ENCODE measurements at regions not wholly inside any gene's neighbourhood (a gene's known extent, or its start where the extent isn't known, plus 50 kb on each side); places are given as distances from the start of the nearest gene placed in this dataset.

- Histone ChIP-seq H3K9me3 (ENCODE audit: insufficient read depth, low read depth, low read length) (no peaks in the 10 kb centered on the region), H3K4me3 (ENCODE audit: low read length) (no peak overlapping the region), H3K27ac (ENCODE audit: low read length) (no peak overlapping the region), H3K4me1 (ENCODE audit: insufficient read depth, low read length) (peaks cover 7% of the 10 kb centered on the region), H3K36me3 (ENCODE audit: insufficient read depth, low read depth, low read length) (no peaks in the 10 kb centered on the region), H3K9ac (ENCODE audit: low read depth, low read length) (no peak overlapping the region), H3K27me3 (ENCODE audit: insufficient read depth, low read length) (no peaks in the 10 kb centered on the region)
These were observed 68.7 kb upstream of the KLF6 start for GRCh38 chr10:3853547-3854303.

GRCh38 chr10:3853016-3853415, 68.0 kb upstream of the KLF6 start:
- Histone ChIP-seq H3K4me1 (ENCODE audit: insufficient read depth, low read length) (peaks cover 7% of the 10 kb centered on the region), H3K9me3 (ENCODE audit: insufficient read depth, low read depth, low read length) (no peaks in the 10 kb centered on the region), H3K4me3 (ENCODE audit: low read length) (no peak overlapping the region), H3K36me3 (ENCODE audit: insufficient read depth, low read depth, low read length) (no peaks in the 10 kb centered on the region), H3K27me3 (ENCODE audit: insufficient read depth, low read length) (no peaks in the 10 kb centered on the region), H3K9ac (ENCODE audit: low read depth, low read length) (no peak overlapping the region), H3K27ac (ENCODE audit: low read length) (no peak overlapping the region)

GRCh38 chr10:3852147-3852904, 67.3 kb upstream of the KLF6 start:
- H3K9ac ChIP-seq (ENCODE audit: low read depth, low read length), result no peak overlapping the region
- no peaks in the 10 kb centered on the region for H3K27me3 ChIP-seq (ENCODE audit: insufficient read depth, low read length)
- H3K27ac ChIP-seq (ENCODE audit: low read length), result no peak overlapping the region
- H3K4me1 ChIP-seq (ENCODE audit: insufficient read depth, low read length), result peaks cover 7% of the 10 kb centered on the region
- no peaks in the 10 kb centered on the region for H3K9me3 ChIP-seq (ENCODE audit: insufficient read depth, low read depth, low read length)
- H3K4me3 ChIP-seq (ENCODE audit: low read length), result no peak overlapping the region
- H3K36me3 ChIP-seq (ENCODE audit: insufficient read depth, low read depth, low read length), result no peaks in the 10 kb centered on the region

GRCh38 chr10:3850999-3851937, 66.3 kb upstream of the KLF6 start:
- Histone ChIP-seq H3K27me3 (ENCODE audit: insufficient read depth, low read length) (no peaks in the 10 kb centered on the region), H3K9me3 (ENCODE audit: insufficient read depth, low read depth, low read length) (no peaks in the 10 kb centered on the region), H3K9ac (ENCODE audit: low read depth, low read length) (no peak overlapping the region), H3K27ac (ENCODE audit: low read length) (no peak overlapping the region), H3K4me3 (ENCODE audit: low read length) (no peak overlapping the region), H3K4me1 (ENCODE audit: insufficient read depth, low read length) (peaks cover 7% of the 10 kb centered on the region), H3K36me3 (ENCODE audit: insufficient read depth, low read depth, low read length) (no peaks in the 10 kb centered on the region)

- H3K4me1 ChIP-seq (ENCODE audit: insufficient read depth, low read length), result peaks cover 6% of the 10 kb centered on the region; the same call in 1 of the 2 replicates
- no peak overlapping the region for H3K9ac ChIP-seq (ENCODE audit: low read depth, low read length)
- no peak overlapping the region for H3K27ac ChIP-seq (ENCODE audit: low read length)
These were observed 64.0 kb upstream of the KLF6 start for GRCh38 chr10:3848775-3849635.

GRCh38 chr10:3848005-3848774, 63.2 kb upstream of the KLF6 start:
- Histone ChIP-seq H3K9me3 (ENCODE audit: insufficient read depth, low read depth, low read length) (no peaks in the 10 kb centered on the region), H3K9ac (ENCODE audit: low read depth, low read length) (no peak overlapping the region), H3K27ac (ENCODE audit: low read length) (no peak overlapping the region), H3K4me3 (ENCODE audit: low read length) (no peak overlapping the region), H3K4me1 (ENCODE audit: insufficient read depth, low read length) (no peaks in the 10 kb centered on the region), H3K27me3 (ENCODE audit: insufficient read depth, low read length) (no peaks in the 10 kb centered on the region), H3K36me3 (ENCODE audit: insufficient read depth, low read depth, low read length) (no peaks in the 10 kb centered on the region)

More at GRCh38 chr10:3848775-3849635, 64.0 kb upstream of the KLF6 start:
- Histone ChIP-seq H3K27me3 (ENCODE audit: insufficient read depth, low read length) (no peaks in the 10 kb centered on the region), H3K36me3 (ENCODE audit: insufficient read depth, low read depth, low read length) (no peaks in the 10 kb centered on the region), H3K9me3 (ENCODE audit: insufficient read depth, low read depth, low read length) (no peaks in the 10 kb centered on the region), H3K4me3 (ENCODE audit: low read length) (no peak overlapping the region)

GRCh38 chr10:3846736-3847135, 61.7 kb upstream of the KLF6 start:
- no peak overlapping the region for H3K9ac ChIP-seq (ENCODE audit: low read depth, low read length)
- no peak overlapping the region for H3K27ac ChIP-seq (ENCODE audit: low read length)
- H3K36me3 ChIP-seq (ENCODE audit: insufficient read depth, low read depth, low read length), result no peaks in the 10 kb centered on the region
- H3K9me3 ChIP-seq (ENCODE audit: insufficient read depth, low read depth, low read length), result no peaks in the 10 kb centered on the region
- no peaks in the 10 kb centered on the region for H3K4me1 ChIP-seq (ENCODE audit: insufficient read depth, low read length)
- H3K4me3 ChIP-seq (ENCODE audit: low read length), result no peak overlapping the region
- H3K27me3 ChIP-seq (ENCODE audit: insufficient read depth, low read length), result no peaks in the 10 kb centered on the region

- H3K4me1 ChIP-seq (ENCODE audit: insufficient read depth, low read length), result no peaks in the 10 kb centered on the region
These were observed 59.5 kb upstream of the KLF6 start for GRCh38 chr10:3844491-3845025.

GRCh38 chr10:3838460-3839437, 53.7 kb upstream of the KLF6 start:
- no peaks in the 10 kb centered on the region for H3K36me3 ChIP-seq (ENCODE audit: insufficient read depth, low read depth, low read length)

More at GRCh38 chr10:3844491-3845025, 59.5 kb upstream of the KLF6 start:
- Histone ChIP-seq H3K27ac (ENCODE audit: low read length) (no peak overlapping the region), H3K4me3 (ENCODE audit: low read length) (no peak overlapping the region), H3K9me3 (ENCODE audit: insufficient read depth, low read depth, low read length) (no peaks in the 10 kb centered on the region), H3K36me3 (ENCODE audit: insufficient read depth, low read depth, low read length) (no peaks in the 10 kb centered on the region), H3K27me3 (ENCODE audit: insufficient read depth, low read length) (no peaks in the 10 kb centered on the region), H3K9ac (ENCODE audit: low read depth, low read length) (no peak overlapping the region)

More at GRCh38 chr10:3838460-3839437, 53.7 kb upstream of the KLF6 start:
- H3K4me1 ChIP-seq (ENCODE audit: insufficient read depth, low read length), result no peaks in the 10 kb centered on the region
- H3K27me3 ChIP-seq (ENCODE audit: insufficient read depth, low read length), result no peaks in the 10 kb centered on the region
- H3K27ac ChIP-seq (ENCODE audit: low read length), result no peak overlapping the region
- no peak overlapping the region for H3K9ac ChIP-seq (ENCODE audit: low read depth, low read length)
- H3K4me3 ChIP-seq (ENCODE audit: low read length), result no peak overlapping the region
- no peaks in the 10 kb centered on the region for H3K9me3 ChIP-seq (ENCODE audit: insufficient read depth, low read depth, low read length)
